Breast epithelium (tissue), 4 donors: ENCODE measurements at regions not wholly inside any gene's neighbourhood (a gene's known extent, or its start where the extent isn't known, plus 50 kb on each side); places are given as distances from the start of the nearest gene placed in this dataset.
"Not testable (repeated sequence)": the region's sequence is repeated elsewhere in the genome, so short reads cannot be mapped to it uniquely, and the experiment has no call there.

Experiments used
- DNase-seq, 2 donors: peaks; one replicate each; pipeline ENCODE4 v3.0.0-alpha.2; 2019; ENCODE audit warnings: low spot score in 2 of 2
- H3K27ac ChIP-seq, 2 donors: fragments of 200-600 bp; sonication (generic) in 1 of 2; one replicate each; pipeline ENCODE4 v1.5.1; 2016 to 2019; ENCODE audit warnings: mild to moderate bottlenecking in 1 of 2
- H3K27me3 ChIP-seq, 2 donors: fragments of 200-600 bp; sonication (generic) in 1 of 2; one replicate each; pipeline versions ENCODE4 v1.5.1 to v1.6.0; 2017 to 2019; ENCODE audit warnings: control low read depth in 1 of 2, mild to moderate bottlenecking in 1 of 2
- H3K36me3 ChIP-seq: fragments of 200-600 bp; one replicate; pipeline ENCODE4 v1.5.1; 2019
- H3K4me1 ChIP-seq, 2 donors: fragments of 200-600 bp; sonication (generic); one replicate each; pipeline ENCODE4 v1.5.1; 2016 to 2019; ENCODE audit warnings: control low read depth in 1 of 2
- H3K4me3 ChIP-seq, 3 donors: fragments of 200-600 bp; sonication (generic); 1 replicate in 2 of 3; 2 replicates in 1 of 3; pipeline ENCODE4 v1.5.1; 2016 to 2019; ENCODE audit warnings: mild to moderate bottlenecking in 3 of 3, moderate library complexity in 2 of 3
- H3K9me3 ChIP-seq, 2 donors: fragments of 200-600 bp; sonication (generic) in 1 of 2; one replicate each; pipeline ENCODE4 v1.5.1; 2016 to 2019; ENCODE audit warnings: control low read depth in 1 of 2
- CTCF ChIP-seq, 3 donors: fragments of 450-650 bp; IDR thresholded peaks; one replicate each; pipeline ENCODE4 v1.5.1; 2016 to 2017; ENCODE audit warnings: antibody characterized with exemption in 3 of 3, mild to moderate bottlenecking in 3 of 3, moderate library complexity in 3 of 3
- POLR2A ChIP-seq: fragments of 450-650 bp; IDR thresholded peaks from one replicate; pipeline ENCODE4 v1.6.1; 2016; ENCODE audit warnings: antibody characterized with exemption, mild to moderate bottlenecking, moderate library complexity
- POLR2AphosphoS5 ChIP-seq, 3 donors: sonication (generic); formaldehyde crosslinking; IDR thresholded peaks; one replicate each; pipeline ENCODE4 v1.6.1; 2017; ENCODE audit warnings: antibody characterized with exemption in 3 of 3
- intact Hi-C: fragments of 100-400 bp; cut with DNase I; formaldehyde crosslinking; loops from one replicate; pipeline ENCODE4 v1.15.1; 2023; ENCODE audit warnings: low total_unique reads

GRCh38 chr5:34459908-34460307, 196.2 kb upstream of the RAI14 start:
- intact Hi-C loops: no loop called here
- no peaks in the 10 kb centered on the region for H3K9me3 ChIP-seq
- H3K4me3 ChIP-seq: no peak overlapping the region
- no peak for TF ChIP-seq CTCF (IDR thresholded peaks at IDR 0.05)
- no peak for DNase-seq
- no peak overlapping the region for H3K27ac ChIP-seq
- H3K4me1 ChIP-seq: no peaks in the 10 kb centered on the region
- no peaks in the 10 kb centered on the region for H3K27me3 ChIP-seq
- no peaks in the 10 kb centered on the region for H3K36me3 ChIP-seq

DNA sequence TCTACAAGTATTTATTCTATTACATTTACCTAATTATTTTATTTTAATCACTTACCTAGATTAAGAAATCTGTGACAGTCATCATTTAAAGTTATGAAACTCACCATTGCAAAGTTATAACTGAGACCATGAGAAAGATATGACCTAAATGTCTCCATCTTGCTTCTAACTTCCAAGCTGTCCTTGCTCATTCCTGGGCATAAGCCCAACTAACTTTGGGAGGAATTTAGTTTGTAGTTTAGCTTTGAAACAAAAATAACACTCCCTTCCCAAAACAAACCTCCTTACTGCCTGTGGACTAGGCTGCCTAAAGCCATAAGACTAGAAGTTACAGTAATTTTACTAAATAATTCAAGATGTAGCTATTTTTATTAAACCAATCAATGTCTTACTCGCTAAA, 195.6 kb upstream of the RAI14 start:
- Histone ChIP-seq H3K9me3 (no peaks in the 10 kb centered on the region), H3K27ac (no peak overlapping the region), H3K4me1 (no peaks in the 10 kb centered on the region), H3K27me3 (no peaks in the 10 kb centered on the region), H3K36me3 (no peaks in the 10 kb centered on the region), H3K4me3 (no peak overlapping the region)
- intact Hi-C loops: no loop called here
- no peak for DNase-seq
- no peak for TF ChIP-seq CTCF (IDR thresholded peaks at IDR 0.05)
- no peak for TF ChIP-seq POLR2AphosphoS5 (IDR thresholded peaks at IDR 0.05)
- no peak for TF ChIP-seq POLR2A

DNA sequence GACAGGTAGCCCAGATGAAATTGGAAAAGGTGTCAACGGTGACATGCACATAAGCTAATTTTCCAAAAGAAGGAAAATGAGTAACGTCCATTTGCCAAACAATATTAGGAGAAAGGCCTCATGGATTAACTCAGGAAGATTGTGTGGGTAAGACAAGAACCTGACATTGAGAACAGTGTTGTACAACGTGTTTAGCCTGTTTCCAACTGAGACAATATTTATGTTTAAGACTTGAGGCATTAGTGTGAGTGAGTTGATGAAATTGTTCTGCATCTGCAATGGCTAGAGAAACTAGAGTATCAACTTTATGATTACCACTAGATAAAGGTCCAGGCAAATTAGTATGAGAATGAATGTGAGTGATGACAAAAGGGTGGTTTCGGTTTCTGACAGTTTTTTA, 191.3 kb upstream of the RAI14 start:
- no peaks in the 10 kb centered on the region for H3K36me3 ChIP-seq
- TF ChIP-seq CTCF (IDR thresholded peaks at IDR 0.05) (no peak), POLR2AphosphoS5 (IDR thresholded peaks at IDR 0.05) (no peak), POLR2A (no peak)
- no peaks in the 10 kb centered on the region for H3K4me1 ChIP-seq
- no peaks in the 10 kb centered on the region for H3K9me3 ChIP-seq
- intact Hi-C loops: no loop called here
- H3K4me3 ChIP-seq: no peak overlapping the region
- no peak overlapping the region for H3K27ac ChIP-seq
- DNase-seq: no peak
- H3K27me3 ChIP-seq: no peaks in the 10 kb centered on the region

- intact Hi-C loops, H3K36me3 ChIP-seq, DNase-seq, H3K27me3 ChIP-seq, H3K4me1 ChIP-seq, H3K9me3 ChIP-seq, H3K27ac ChIP-seq: not testable (repeated sequence)
- H3K4me3 ChIP-seq: peak overlapping the region in 1 of 3 donors; percentile 19
Measured at GRCh38 chr5:34465301-34465700, 190.8 kb upstream of the RAI14 start.

DNA sequence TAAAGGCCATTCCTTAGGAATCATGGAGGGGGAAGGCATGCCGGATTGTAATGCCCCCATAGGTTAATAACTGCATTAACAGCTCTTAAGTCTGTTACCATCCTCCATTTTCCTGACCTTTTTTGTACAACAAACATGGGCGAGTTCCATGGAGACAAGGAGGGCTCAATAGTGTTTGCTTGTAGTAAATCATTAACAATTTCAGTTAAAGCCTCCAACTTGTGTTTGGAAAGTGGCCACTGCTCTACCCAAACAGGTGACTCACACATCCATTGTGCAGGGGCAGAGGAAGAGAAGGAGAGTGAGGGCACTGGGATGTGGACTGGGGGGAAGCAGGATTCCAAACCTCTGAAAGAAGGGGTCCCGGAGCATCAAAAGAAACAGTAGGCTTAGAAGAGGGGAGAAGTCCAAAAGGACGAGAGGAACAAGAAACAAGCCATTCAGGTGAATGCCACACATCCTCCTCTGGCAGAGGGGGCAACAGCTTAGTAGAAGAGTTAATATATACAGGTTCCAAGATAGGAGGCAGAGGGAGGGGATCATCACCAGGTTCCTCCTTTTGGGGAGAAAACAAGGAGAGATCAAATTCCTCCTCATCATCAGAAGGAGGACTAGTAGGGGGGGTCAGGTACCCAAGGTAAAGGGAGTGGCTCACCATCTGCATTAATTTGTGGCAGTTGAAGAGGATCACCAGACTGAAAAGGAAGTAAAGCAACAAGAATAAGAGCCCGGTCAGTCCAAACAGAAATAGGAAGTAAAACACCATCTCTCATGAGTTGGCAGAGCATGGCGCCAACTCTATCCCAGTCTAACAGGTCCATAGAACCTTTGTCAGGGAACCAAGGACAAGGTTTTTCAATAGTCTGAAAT, 189.4 kb upstream of the RAI14 start:
- H3K27me3 ChIP-seq, H3K27ac ChIP-seq, H3K9me3 ChIP-seq, H3K4me1 ChIP-seq, DNase-seq, intact Hi-C loops, H3K4me3 ChIP-seq, H3K36me3 ChIP-seq: not testable (repeated sequence)

DNA sequence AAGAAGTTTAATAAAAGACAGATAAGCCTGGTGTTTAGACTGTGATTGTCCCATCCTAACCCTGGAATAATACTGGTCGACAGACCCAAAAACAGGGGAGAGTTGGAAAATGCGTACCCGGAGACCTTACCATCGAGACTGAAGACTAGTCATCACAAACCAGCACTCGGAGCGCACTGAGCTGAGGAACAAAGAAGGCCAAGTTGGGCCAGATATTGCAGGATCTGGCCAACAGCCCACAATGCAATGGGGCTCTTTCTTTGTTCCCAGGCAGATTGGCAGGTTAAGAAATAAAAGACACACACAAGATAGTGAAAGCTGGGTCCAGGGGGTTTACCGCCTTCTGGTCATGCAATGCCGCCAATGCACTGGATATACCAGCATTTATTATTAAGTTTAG, 188.7 kb upstream of the RAI14 start:
- no peaks in the 10 kb centered on the region for H3K4me1 ChIP-seq
- H3K36me3 ChIP-seq: no peaks in the 10 kb centered on the region
- DNase-seq: no peak
- H3K4me3 ChIP-seq: no peak overlapping the region
- no peak overlapping the region for H3K27ac ChIP-seq
- intact Hi-C loops: no loop called here
- no peaks in the 10 kb centered on the region for H3K9me3 ChIP-seq
- TF ChIP-seq CTCF (IDR thresholded peaks at IDR 0.05) (no peak), POLR2A (no peak), POLR2AphosphoS5 (IDR thresholded peaks at IDR 0.05) (no peak)
- H3K27me3 ChIP-seq: no peaks in the 10 kb centered on the region

DNA sequence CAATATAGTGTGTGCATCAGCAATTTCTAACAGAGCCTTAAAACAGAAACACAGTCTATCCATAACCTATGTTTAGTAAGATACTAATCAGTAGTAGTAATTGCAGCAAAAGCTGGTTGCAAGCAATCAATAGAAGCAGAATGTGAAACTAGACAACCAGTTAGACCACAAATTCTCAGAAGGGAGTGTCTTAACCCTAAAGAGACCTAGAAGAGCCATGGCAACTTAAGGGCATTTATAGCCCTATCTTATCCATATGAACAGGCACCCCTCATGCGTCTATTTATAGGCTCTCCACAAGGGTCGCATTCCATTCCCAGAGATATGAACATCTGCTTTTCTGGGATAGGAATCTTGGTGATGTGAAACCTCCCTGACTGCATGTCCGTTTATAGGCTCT, 188.1 kb upstream of the RAI14 start:
- intact Hi-C loops, H3K36me3 ChIP-seq, H3K27ac ChIP-seq, DNase-seq, H3K4me1 ChIP-seq, H3K27me3 ChIP-seq, H3K4me3 ChIP-seq, H3K9me3 ChIP-seq: not testable (repeated sequence)
